Progenitor cell of endocrine pancreas (in vitro differentiated cells): ENCODE measurements at regions not wholly inside any gene's neighbourhood (a gene's known extent, or its start where the extent isn't known, plus 50 kb on each side); places are given as distances from the start of the nearest gene placed in this dataset.
"Not testable (repeated sequence)": the region's sequence is repeated elsewhere in the genome, so short reads cannot be mapped to it uniquely, and the experiment has no call there.

ENCODE experiments used
- DNase-seq: peaks from one replicate; pipeline ENCODE4 v3.0.0; 2021; ENCODE audit warnings: low spot score; ENCODE audit not compliant: unreplicated experiment
- H3K27ac Mint-ChIP-seq: 2 replicates; pipeline ENCODE4 v1.8.0; 2021; ENCODE audit warnings: mild to moderate bottlenecking, moderate library complexity, mixed read lengths
- H3K27me3 Mint-ChIP-seq: 2 replicates; pipeline ENCODE4 v1.8.0; 2021; ENCODE audit warnings: mixed read lengths
- H3K36me3 Mint-ChIP-seq: 2 replicates; pipeline ENCODE4 v1.8.0; 2022; ENCODE audit warnings: mixed read lengths; ENCODE audit not compliant: insufficient read depth
- H3K4me1 Mint-ChIP-seq: 2 replicates; pipeline ENCODE4 v1.8.0; 2021; ENCODE audit warnings: low read depth, mixed read lengths
- H3K4me3 Mint-ChIP-seq: 2 replicates; pipeline ENCODE4 v1.8.0; 2021; ENCODE audit warnings: low read depth, mild to moderate bottlenecking, moderate library complexity, mixed read lengths
- H3K9me3 Mint-ChIP-seq: 2 replicates; pipeline ENCODE4 v1.8.0; 2021; ENCODE audit warnings: low read depth, mixed read lengths
- TF ChIP-seq, protein P1 (sequence below): fragments of 200-600 bp; sonication (generic); IDR thresholded peaks from one replicate; pipeline ENCODE4 v1.5.0; 2021; ENCODE audit warnings: antibody characterized with exemption, mild to moderate bottlenecking; ENCODE audit not compliant: unreplicated experiment

DNA sequence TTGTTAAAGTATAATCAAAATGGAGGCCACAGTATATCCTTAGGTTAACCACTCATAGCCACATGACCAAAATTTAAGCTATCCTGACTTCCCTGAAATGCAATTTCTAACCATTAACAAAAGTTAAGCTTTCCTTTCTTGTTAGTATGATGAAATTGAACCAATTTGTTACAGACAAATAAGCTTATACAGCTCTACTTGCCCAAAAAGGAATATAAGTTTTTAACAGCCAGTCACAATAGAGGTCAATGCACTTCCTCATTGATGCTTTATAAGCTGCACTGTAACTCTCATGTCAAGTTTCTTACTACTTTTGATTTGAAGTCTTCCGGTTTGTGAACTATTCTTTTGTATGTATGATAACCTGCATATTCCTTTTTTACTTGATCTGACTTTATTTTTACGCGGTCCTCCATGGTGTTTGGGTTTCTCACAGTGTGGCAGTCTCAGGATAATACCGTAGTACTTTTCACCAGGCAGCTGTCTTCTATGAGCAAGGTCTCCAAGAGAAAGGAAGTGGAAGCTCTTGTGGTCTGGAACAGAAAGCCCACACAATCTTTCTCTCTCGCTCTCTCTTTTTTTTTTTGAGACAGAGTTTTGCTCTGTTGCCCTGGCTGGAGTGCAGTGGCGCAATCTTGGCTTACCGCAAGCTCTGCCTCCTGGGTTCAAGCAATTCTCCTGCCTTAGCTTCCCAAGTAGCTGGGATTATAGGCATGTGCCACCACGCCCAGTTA, 331.6 kb downstream of the SRGAP2C start:
- Mint-ChIP-seq H3K4me1 (peaks cover 19% of the 10 kb centered on the region), H3K36me3 (no peaks in the 10 kb centered on the region), H3K9me3 (peaks cover 4% of the 10 kb centered on the region), H3K4me3 (no peak overlapping the region), H3K27me3 (no peaks in the 10 kb centered on the region), H3K27ac (no peak overlapping the region)
- TF ChIP-seq, protein P1, sequence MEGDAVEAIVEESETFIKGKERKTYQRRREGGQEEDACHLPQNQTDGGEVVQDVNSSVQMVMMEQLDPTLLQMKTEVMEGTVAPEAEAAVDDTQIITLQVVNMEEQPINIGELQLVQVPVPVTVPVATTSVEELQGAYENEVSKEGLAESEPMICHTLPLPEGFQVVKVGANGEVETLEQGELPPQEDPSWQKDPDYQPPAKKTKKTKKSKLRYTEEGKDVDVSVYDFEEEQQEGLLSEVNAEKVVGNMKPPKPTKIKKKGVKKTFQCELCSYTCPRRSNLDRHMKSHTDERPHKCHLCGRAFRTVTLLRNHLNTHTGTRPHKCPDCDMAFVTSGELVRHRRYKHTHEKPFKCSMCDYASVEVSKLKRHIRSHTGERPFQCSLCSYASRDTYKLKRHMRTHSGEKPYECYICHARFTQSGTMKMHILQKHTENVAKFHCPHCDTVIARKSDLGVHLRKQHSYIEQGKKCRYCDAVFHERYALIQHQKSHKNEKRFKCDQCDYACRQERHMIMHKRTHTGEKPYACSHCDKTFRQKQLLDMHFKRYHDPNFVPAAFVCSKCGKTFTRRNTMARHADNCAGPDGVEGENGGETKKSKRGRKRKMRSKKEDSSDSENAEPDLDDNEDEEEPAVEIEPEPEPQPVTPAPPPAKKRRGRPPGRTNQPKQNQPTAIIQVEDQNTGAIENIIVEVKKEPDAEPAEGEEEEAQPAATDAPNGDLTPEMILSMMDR: no peak
- DNase-seq: no peak

DNA sequence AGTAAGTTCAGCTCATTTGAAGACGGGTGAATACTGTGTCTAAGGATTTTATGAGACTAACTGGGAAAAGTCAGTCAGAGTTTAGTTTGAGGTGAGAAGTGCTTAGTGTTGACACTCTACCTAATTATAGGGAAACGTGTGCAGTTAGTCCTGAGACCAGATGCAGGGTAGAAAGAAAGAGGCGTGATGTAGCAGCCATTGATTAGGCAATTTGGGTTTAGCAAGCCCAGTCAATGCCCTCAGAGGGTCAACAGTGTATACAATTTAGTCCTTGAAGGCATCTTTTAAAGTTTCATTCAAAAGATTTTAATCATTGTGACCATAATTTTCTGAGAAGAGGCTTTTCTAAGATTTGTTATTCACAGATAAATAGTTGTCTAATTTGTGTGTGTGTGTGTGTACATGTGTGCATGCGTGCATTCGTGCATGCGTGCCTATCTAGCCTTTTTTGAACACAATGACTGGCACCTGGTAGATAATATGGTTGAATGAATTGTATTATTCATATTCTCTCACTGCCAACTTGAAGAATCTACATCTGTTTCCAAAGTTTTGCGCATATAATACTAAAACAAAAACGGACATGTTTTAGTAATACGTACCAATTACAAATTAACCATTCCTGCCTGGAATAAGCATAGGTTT, 332.9 kb downstream of the SRGAP2C start:
- Mint-ChIP-seq H3K4me1 (peaks cover 23% of the 10 kb centered on the region), H3K4me3 (peak overlapping the region; percentile 84), H3K27me3 (no peaks in the 10 kb centered on the region), H3K36me3 (no peaks in the 10 kb centered on the region), H3K27ac (no peak overlapping the region), H3K9me3 (peaks cover 4% of the 10 kb centered on the region)
- DNase-seq: no peak
- TF ChIP-seq, protein P1: no peak

DNA sequence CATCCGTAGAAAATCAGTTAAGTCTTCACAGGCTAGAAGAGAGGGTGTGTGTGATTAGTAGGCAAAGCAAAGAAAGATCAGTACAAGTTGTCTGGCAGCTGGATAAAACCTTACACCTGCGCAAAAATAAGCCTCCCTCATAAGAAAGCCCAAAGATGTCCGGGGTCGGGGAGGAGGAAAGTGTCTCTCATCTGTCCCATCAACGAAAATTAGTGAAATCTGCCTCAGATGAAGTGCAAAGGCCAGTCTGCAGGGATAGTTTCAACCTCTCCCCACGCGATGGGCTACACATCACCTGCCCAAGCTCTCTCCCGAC, 333.9 kb downstream of the SRGAP2C start:
- DNase-seq: no peak
- Mint-ChIP-seq H3K4me3 (peak overlapping the region; percentile 84), H3K36me3 (no peaks in the 10 kb centered on the region), H3K4me1 (peaks cover 23% of the 10 kb centered on the region), H3K27ac (peak overlapping the region; percentile 78), H3K27me3 (no peaks in the 10 kb centered on the region), H3K9me3 (peaks cover 4% of the 10 kb centered on the region)
- TF ChIP-seq, protein P1: no peak

DNA sequence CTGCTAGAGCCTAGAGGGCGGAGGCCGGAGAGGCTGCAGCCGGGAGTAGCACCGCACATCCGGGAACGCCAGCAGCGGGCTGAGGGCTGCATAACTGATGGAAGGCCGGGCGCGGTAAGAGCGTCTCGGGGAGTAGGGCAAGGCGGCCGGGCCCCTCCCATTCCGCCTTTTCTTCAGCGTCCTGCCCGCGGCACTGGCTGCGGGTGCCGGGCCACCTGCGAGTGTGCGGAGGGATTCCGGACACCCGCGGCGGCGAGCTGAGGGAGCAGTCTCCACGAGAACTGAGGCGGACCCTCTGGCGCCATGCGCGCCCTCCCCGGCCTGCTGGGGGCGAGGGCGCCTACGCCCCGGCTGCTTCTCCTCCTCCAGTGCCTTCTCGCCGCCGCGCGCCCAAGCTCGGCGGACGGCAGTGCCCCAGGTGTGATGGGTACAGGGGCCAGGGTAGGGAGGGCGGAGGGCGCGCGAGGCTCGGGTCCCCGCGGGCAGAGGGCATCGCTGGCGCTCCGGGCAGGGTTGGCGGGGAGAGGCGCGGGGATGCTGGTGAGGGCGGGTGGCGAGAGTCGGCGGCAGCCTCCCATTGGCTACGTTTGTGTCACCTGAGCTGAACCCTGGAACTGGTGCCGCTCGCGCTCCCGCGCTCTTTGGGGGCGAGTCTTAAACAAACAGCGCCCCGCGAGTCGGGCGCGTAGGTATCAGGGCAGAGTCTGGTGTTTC, 334.4 kb downstream of the SRGAP2C start:
- DNase-seq: peak; percentile 49
- H3K9me3 Mint-ChIP-seq: peaks cover 4% of the 10 kb centered on the region
- TF ChIP-seq, protein P1: no peak
- no peaks in the 10 kb centered on the region for H3K36me3 Mint-ChIP-seq
- H3K27ac Mint-ChIP-seq: peak overlapping the region; percentile 95
- H3K4me1 Mint-ChIP-seq: peaks cover 23% of the 10 kb centered on the region
- H3K4me3 Mint-ChIP-seq: peak overlapping the region; percentile 84
- no peaks in the 10 kb centered on the region for H3K27me3 Mint-ChIP-seq

DNA sequence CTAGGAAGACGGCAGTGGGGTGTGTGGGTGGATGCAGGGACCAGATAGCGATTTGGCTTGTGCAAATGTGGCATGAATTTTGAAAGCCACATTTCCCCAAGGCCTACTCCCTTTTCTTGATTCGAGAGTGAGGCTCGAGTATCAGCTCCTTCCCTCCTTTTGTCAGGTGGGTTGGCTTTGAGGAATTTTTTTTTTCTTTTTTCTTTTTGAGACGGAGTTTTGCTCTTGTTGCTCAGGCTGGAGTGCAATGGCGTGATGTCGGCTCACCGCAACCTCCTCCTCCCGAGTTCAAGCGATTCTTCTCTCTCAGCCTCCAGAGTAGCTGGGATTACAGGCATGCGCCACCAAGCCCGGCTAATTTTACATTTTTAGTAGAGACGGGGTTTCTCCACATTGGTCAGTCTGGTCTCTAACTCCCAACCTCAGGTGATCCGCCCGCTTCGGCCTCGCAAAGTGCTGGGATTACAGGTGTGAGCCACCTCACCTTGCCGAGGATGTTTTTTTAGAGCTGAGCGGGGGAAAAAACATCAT, 335.0 kb downstream of the SRGAP2C start:
- peaks cover 23% of the 10 kb centered on the region for H3K4me1 Mint-ChIP-seq
- H3K36me3 Mint-ChIP-seq, DNase-seq, H3K27me3 Mint-ChIP-seq, H3K9me3 Mint-ChIP-seq: not testable (repeated sequence)
- H3K4me3 Mint-ChIP-seq: peak overlapping the region; percentile 84
- H3K27ac Mint-ChIP-seq: peak overlapping the region; percentile 95
